ENCODE measurements at regions not wholly inside any gene's neighbourhood (a gene's known extent, or its start where the extent isn't known, plus 50 kb on each side); places are given as distances from the start of the nearest gene placed in this dataset.

- TF ChIP-seq EP300 (IDR thresholded peaks at IDR 0.05) = no peak
- TF ChIP-seq POLR2AphosphoS5 (IDR thresholded peaks at IDR 0.05) = no peak
- TF ChIP-seq CTCF (IDR thresholded peaks at IDR 0.05) = no peak
- TF ChIP-seq POLR2A (IDR thresholded peaks at IDR 0.05) = no peak
Measured at GRCh38 chr10:33869028-33869427, 534.6 kb upstream of the NRP1 start.

All from sigmoid colon (tissue), 4 donors.